HG02884 (cell line): ENCODE measurements at regions not wholly inside any gene's neighbourhood (a gene's known extent, or its start where the extent isn't known, plus 50 kb on each side); places are given as distances from the start of the nearest gene placed in this dataset.

Experiments
- ATAC-seq: cut with Tn5 transposase; IDR thresholded peaks from one replicate; pipeline ENCODE4 v1.9.1; 2021; ENCODE audit warnings: mild to moderate bottlenecking, moderate library complexity; ENCODE audit not compliant: unreplicated experiment

GRCh38 chr1:80054129-80054528 is 1047.6 kb upstream of the ADGRL4 start:
- no peak for ATAC-seq

- no peak for ATAC-seq
Measured at GRCh38 chr1:80053613-80054012, 1047.1 kb upstream of the ADGRL4 start.

GRCh38 chr1:80050523-80050922 is 1044.0 kb upstream of the ADGRL4 start:
- no peak for ATAC-seq

DNA sequence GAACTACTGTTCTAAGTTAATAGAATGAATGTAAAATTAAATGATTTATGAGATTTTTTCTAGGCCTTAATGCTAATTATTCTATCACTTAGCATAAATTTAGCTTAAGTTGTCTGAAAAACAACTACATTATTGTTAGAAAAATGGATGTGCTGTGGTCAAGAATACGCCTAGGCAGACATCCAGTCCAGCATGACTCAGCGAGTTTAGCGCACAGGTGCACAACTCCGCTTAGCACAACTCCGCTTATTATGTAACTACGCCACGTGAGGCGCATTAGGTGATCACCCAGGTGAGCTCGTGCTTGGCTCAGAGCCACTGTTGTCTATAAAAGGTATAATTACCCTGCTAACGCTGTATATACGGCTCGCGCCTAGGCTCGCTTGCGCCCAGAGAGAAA is 1043.6 kb upstream of the ADGRL4 start:
- no peak for ATAC-seq

GRCh38 chr1:80048716-80049115 is 1042.2 kb upstream of the ADGRL4 start:
- ATAC-seq, result no peak

DNA sequence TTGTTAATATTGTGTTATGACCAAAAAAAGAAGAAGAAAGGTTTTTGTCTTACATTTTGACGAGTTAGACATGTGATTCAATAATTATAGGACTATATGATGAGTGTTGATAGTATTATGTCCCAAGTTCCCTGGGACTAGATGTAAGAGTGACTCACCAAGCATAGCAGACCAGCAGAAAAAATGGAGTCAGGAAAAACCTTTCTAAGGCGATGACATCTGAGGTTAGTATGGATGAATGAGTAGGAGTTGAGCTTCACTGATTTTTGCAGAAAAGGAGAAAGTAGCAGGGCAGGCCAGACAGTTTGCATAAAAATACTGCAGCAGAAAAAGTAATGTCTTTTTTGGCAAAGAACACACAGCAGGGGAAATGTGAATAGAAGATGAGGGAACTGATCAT is 1041.3 kb upstream of the ADGRL4 start:
- no peak for ATAC-seq

- ATAC-seq, result no peak
Measured at GRCh38 chr1:80044662-80045061, 1038.1 kb upstream of the ADGRL4 start.

DNA sequence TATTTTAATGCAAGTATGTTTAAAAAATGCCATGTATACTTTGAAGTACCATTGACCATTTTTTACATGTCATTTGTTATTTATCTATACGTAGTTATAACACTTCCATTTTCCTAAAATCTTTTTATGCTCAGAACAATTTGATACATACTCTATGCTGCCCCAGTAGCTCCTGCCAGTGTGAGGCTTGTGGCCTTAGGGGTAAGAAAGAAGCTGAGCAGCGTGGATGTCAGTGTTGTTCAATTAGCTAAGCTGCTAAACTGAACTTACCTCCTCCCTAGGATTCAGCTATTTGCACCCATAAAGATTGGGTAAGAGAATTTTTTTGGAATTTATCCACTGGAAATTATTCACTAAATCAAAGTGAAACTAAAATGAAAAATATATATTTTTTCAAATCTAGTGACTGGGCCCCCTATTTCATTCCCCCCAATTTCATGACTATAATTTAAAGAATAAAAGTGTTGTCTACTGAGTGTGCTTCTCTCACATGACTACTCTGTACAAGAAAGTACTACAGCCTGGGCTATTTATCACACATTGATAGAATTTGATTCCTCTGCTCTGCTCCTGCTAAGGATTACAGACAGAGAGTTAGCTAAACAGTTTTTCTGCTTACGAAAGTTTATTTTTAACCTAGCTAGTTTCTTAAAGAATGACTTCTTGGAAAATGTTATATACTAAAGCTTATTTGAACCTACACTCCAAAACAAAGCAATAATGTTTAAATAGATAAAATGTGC is 1030.3 kb upstream of the ADGRL4 start:
- no peak for ATAC-seq

DNA sequence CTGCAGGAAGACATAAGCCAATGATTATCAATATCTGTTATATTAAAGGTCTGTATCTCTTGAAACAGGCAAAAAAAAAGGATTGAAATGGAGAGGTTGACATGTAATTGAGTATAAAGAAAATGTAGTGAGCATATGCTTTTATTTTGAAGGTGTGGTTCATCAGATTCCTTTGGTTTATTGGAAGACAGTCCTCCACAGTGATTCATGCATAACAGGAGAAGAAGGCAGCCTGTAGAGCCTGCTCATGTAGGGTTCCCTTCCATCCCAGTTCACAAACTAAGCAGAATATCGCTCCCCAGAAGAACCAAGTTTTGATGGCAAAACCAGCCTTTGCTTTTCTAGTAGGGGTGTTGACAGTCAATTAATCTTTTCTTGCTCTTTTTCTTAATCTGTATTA is 1016.8 kb upstream of the ADGRL4 start:
- ATAC-seq, result no peak

- ATAC-seq, result no peak
Measured at GRCh38 chr1:80021891-80022290, 1015.4 kb upstream of the ADGRL4 start.

DNA sequence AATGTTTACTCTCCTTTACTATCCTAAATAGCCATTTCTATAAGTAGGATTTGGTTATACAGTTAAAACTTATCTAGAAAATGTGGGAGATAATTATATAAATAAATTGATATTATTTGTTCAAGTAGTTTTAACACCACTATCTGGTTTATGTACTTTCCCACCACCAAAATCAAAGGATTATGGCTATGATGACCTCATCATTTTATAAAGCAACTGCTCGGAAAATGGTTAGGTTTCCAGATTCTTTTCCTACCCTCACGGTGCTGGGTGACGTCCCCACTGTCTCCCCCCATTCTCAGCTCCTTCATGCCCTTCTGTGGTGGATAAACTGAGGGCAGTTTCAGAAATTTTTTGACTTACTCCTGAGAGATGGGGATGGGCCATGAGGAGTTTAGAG is 1011.8 kb upstream of the ADGRL4 start:
- ATAC-seq, result no peak

- no peak for ATAC-seq
Measured at GRCh38 chr1:80008934-80009333, 1002.4 kb upstream of the ADGRL4 start.

DNA sequence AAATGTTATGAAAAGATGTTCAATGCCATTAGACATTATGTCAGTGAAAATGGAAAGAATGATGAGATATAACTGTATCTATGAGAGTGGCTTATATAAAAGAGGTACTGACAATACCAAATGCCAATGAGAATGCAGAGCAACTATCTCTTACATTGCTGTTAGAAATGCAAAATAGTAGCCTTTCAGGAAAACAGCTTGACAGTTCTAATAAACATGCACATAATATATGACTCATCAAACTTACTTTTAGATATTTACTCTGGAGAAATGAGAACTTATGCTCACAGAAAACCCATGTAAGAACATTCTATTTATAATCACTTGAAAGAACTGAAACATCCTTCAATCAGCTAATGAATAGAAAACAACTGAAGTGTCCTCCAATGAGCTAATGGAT is 996.7 kb upstream of the ADGRL4 start:
- ATAC-seq, result no peak

DNA sequence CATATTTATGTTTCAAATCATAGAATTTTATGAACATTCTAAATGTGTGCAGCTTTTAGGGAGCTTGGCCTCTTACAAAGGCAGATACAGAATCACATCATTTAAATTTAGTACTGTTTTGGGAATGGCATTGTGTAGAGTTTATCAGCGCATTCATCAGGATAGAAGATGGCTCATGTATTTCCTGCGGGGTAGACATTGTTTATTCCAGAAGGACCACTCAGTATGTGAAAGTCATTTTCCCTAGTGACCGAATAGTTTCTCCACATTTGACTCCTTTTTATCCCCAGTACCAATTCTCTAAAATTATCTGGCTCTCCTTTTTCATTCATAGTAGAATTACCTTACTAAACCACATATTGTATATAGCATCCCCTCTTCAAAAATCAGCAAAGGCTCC is 981.9 kb upstream of the ADGRL4 start:
- no peak for ATAC-seq

GRCh38 chr1:79982211-79982610 is 975.7 kb upstream of the ADGRL4 start:
- no peak for ATAC-seq

DNA sequence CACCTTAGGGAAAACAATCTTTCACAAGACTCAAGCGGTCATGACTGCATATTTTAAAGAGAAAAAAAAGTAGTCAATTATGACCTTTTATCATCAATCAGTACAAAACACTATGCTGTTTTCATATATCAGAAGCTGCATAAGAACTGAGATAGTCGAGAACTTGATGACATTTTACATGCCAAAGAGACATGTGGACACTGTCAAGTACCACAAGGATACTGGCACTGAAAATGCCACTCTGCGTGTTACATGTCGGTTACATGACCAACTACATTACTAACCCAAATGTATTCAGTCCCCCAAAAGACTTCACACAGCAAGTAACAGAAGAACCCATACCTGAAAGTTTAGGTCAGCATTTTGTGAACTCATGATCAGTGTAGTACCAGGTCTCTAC is 975.0 kb upstream of the ADGRL4 start:
- ATAC-seq, result no peak

- ATAC-seq, result no peak
Measured at GRCh38 chr1:79979346-79979745, 972.8 kb upstream of the ADGRL4 start.

DNA sequence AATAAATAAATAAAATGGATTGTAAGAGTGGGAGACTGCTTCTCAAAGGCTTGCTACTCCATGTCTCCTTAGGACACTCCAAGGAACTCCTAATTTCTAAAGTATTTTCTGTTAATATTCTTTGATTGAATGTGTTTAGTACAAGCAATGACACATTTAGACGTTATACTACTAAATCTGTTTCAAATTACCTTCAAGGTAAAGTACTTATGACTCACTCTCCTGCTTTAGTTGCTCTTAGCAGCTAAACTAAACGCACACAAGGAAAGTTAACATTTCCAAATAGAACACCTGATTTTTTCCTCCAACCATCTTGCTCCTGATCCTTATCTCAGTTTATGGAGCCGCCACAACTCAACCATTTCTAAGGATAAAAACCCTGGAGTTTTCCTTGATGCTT is 969.8 kb upstream of the ADGRL4 start:
- no peak for ATAC-seq

- no peak for ATAC-seq
Measured at GRCh38 chr1:79974659-79975058, 968.1 kb upstream of the ADGRL4 start.

GRCh38 chr1:79969886-79970285 is 963.4 kb upstream of the ADGRL4 start:
- ATAC-seq, result no peak

GRCh38 chr1:79966438-79966837 is 959.9 kb upstream of the ADGRL4 start:
- no peak for ATAC-seq

- ATAC-seq, result no peak
Measured at GRCh38 chr1:79959635-79960034, 953.1 kb upstream of the ADGRL4 start.

DNA sequence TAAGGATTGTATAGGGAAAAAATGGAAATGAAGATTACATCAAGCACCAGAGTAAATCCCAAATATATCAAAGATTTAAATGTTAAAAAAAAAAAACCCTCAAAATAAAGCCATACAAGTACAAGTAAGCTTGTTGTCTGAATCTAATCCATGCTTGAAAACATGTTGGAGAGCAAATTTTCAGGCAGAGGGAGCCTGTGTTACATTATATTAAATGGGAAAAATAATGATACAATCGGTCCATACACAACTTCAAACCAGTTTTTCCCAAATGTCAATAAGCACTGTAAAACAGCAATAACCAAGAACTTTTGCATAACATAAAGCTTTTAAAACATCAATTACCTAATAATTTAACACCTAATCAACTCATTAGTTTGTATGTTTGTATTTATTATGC is 949.4 kb upstream of the ADGRL4 start:
- no peak for ATAC-seq
